Mesendoderm (in vitro differentiated cells): ENCODE measurements at regions not wholly inside any gene's neighbourhood (a gene's known extent, or its start where the extent isn't known, plus 50 kb on each side); places are given as distances from the start of the nearest gene placed in this dataset.

Experiments used
- DNase-seq: peaks from one replicate; pipeline ENCODE4 v3.0.0; 2013
- H2AK5ac ChIP-seq: 2 replicates; pipeline ENCODE4 v1.6.1; 2013; ENCODE audit warnings: low read length, inconsistent platforms
- H2BK120ac ChIP-seq: 2 replicates; pipeline ENCODE4 v1.6.1; 2013; ENCODE audit warnings: low read depth, mild to moderate bottlenecking, low read length, moderate library complexity, mixed read lengths
- H2BK15ac ChIP-seq: replicated peaks from 2 replicates; pipeline ENCODE4 v1.6.1; 2013; ENCODE audit warnings: low read depth, mild to moderate bottlenecking, moderate library complexity
- H2BK5ac ChIP-seq: 2 replicates; pipeline ENCODE4 v1.6.1; 2013; ENCODE audit warnings: low read length, inconsistent platforms
- H3K18ac ChIP-seq: 2 replicates; pipeline ENCODE4 v1.6.1; 2013; ENCODE audit warnings: mild to moderate bottlenecking, low read length, mixed read lengths
- H3K23ac ChIP-seq: one replicate; pipeline ENCODE4 v1.6.1; 2013; ENCODE audit warnings: low read length
- H3K27ac ChIP-seq: 2 replicates; pipeline ENCODE4 v1.5.1; 2013; ENCODE audit warnings: low read depth, mild to moderate bottlenecking, inconsistent platforms, low read length, moderate library complexity
- H3K27me3 ChIP-seq: 2 replicates; pipeline ENCODE4 v1.6.1; 2013; ENCODE audit warnings: low read length, control low read depth, mild to moderate bottlenecking, inconsistent platforms; ENCODE audit not compliant: insufficient read depth, poor library complexity
- H3K36me3 ChIP-seq: 2 replicates; pipeline ENCODE4 v1.6.1; 2013; ENCODE audit warnings: low read length, inconsistent platforms; ENCODE audit not compliant: control insufficient read depth, insufficient read depth
- H3K4ac ChIP-seq: one replicate; pipeline ENCODE4 v1.6.1; 2013; ENCODE audit warnings: low read depth, mild to moderate bottlenecking, low read length, moderate library complexity
- H3K4me1 ChIP-seq: 2 replicates; pipeline ENCODE4 v1.6.1; 2013; ENCODE audit warnings: low read depth, low read length, inconsistent platforms; ENCODE audit not compliant: control insufficient read depth
- H3K4me2 ChIP-seq: 2 replicates; pipeline ENCODE4 v1.6.1; 2013; ENCODE audit warnings: low read length
- H3K4me3 ChIP-seq: 2 replicates; pipeline ENCODE4 v1.5.1; 2013; ENCODE audit warnings: mild to moderate bottlenecking, low read length
- H3K56ac ChIP-seq: one replicate; pipeline ENCODE4 v1.6.1; 2013; ENCODE audit warnings: low read length
- H3K79me1 ChIP-seq: 2 replicates; pipeline ENCODE4 v1.6.1; 2013; ENCODE audit warnings: low read length, inconsistent platforms
- H3K79me2 ChIP-seq: 2 replicates; pipeline ENCODE4 v1.6.1; 2013; ENCODE audit warnings: mild to moderate bottlenecking, low read length; ENCODE audit not compliant: control insufficient read depth, insufficient read depth
- H3K9ac ChIP-seq: 2 replicates; pipeline ENCODE4 v1.6.1; 2013; ENCODE audit warnings: low read length, inconsistent platforms
- H4K5ac ChIP-seq: one replicate; pipeline ENCODE4 v1.6.1; 2013; ENCODE audit warnings: low read length
- H4K8ac ChIP-seq: one replicate; pipeline ENCODE4 v1.6.1; 2013; ENCODE audit warnings: low read depth, mild to moderate bottlenecking, control low read depth, low read length, moderate library complexity
- WGBS: extraction: QIAGEN DNeasy Blood & Tissue Kit; methylation state at CpG from one replicate; pipeline ENCODE4 v1.1.7; 2013; ENCODE audit warnings: low lambda C conversion rate, missing lambda C conversion rate; ENCODE audit not compliant: insufficient coverage; ENCODE audit errors: extremely low coverage; 5-methylcytosine and 5-hydroxymethylcytosine counted together

DNA sequence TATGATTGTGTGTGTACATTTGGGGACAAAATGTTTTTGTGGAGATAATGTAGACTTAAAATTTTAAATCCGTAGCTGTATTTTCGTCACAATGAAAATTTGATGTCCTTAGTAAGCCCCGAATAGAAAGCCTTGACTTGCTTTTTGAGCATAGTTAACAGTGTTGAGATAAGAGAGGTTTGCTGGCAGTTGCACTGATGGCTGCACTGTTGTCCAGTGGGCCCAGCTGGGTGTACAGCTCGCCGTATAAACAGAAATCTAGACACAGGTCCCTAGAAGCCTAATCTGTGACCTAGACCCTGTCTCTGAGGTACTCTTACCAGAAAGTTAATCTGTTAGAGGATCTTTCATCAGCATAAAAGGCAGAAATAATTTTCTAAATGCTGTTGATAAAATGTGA, 271.3 kb upstream of the DMRT1 start:
- Histone ChIP-seq H3K27ac (no peak overlapping the region), H3K4me2 (no peak overlapping the region), H3K18ac (no peak overlapping the region)

DNA sequence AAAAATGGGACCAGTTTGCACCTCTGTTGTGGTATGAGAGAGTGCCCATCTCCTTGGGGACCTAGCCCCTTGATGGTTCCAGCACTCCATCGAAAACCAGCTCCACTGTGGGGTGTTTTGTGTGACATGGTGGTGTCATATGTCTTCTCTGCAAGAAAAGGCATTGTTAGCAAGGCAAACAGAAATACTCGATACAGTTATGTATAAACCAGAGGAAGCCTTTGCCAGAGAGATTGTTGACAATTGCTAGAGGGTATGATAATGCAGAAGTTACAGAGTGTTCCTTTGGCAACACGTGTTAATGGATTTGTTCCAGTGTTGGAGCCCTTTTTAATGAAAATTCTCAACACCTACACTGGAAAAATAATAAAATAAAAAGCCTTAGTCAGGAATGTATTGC, 270.4 kb upstream of the DMRT1 start:
- no CpG with 5 or more reads among the region's 3 CpGs for WGBS
- Histone ChIP-seq H3K79me1 (no peaks in the 10 kb centered on the region), H3K4me2 (no peak overlapping the region), H3K4me1 (no peaks in the 10 kb centered on the region), H3K9ac (no peak overlapping the region), H4K8ac (no peak overlapping the region), H2AK5ac (no peak overlapping the region), H3K27ac (no peak overlapping the region), H4K5ac (no peak overlapping the region), H3K56ac (no peak overlapping the region), H3K27me3 (no peaks in the 10 kb centered on the region), H3K79me2 (no peaks in the 10 kb centered on the region), H3K4ac (no peak overlapping the region), H3K23ac (no peak overlapping the region), H3K4me3 (no peak overlapping the region), H3K18ac (no peak overlapping the region), H2BK5ac (no peak overlapping the region), H2BK120ac (no peak overlapping the region), H2BK15ac (no peak overlapping the region), H3K36me3 (no peaks in the 10 kb centered on the region)
- no peak for DNase-seq

More for the DNA sequence above, 271.3 kb upstream of the DMRT1 start:
- Histone ChIP-seq H2BK120ac (no peak overlapping the region), H3K56ac (no peak overlapping the region), H3K36me3 (no peaks in the 10 kb centered on the region), H3K79me2 (no peaks in the 10 kb centered on the region), H3K79me1 (no peaks in the 10 kb centered on the region), H3K27me3 (no peaks in the 10 kb centered on the region), H3K4me1 (no peaks in the 10 kb centered on the region), H4K8ac (no peak overlapping the region), H3K23ac (no peak overlapping the region), H2AK5ac (no peak overlapping the region), H3K4ac (no peak overlapping the region), H2BK5ac (no peak overlapping the region), H3K4me3 (no peak overlapping the region), H3K9ac (no peak overlapping the region), H2BK15ac (no peak overlapping the region), H4K5ac (no peak overlapping the region)
- WGBS, result no CpG with 5 or more reads among the region's 5 CpGs
- DNase-seq, result no peak

DNA sequence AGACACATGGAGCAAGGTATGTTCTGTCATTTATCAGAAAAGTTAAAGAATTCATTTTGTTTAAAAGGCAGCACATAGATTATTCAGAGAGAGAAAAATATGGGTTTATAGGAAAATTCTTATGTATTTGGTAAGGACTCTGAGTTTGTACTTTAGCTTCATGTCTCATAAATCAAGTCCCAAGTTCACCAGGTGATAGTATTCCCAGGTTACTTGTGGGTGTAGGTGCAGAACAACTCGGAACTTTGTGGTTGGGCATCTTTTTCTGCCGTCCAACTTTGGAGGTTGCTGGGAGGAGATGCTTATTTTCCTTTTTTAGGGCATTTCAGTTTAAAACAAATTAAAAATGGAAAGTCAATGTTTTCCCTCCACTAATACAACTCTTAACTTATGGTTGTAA, 269.8 kb upstream of the DMRT1 start:
- H2AK5ac ChIP-seq, result no peak overlapping the region

DNA sequence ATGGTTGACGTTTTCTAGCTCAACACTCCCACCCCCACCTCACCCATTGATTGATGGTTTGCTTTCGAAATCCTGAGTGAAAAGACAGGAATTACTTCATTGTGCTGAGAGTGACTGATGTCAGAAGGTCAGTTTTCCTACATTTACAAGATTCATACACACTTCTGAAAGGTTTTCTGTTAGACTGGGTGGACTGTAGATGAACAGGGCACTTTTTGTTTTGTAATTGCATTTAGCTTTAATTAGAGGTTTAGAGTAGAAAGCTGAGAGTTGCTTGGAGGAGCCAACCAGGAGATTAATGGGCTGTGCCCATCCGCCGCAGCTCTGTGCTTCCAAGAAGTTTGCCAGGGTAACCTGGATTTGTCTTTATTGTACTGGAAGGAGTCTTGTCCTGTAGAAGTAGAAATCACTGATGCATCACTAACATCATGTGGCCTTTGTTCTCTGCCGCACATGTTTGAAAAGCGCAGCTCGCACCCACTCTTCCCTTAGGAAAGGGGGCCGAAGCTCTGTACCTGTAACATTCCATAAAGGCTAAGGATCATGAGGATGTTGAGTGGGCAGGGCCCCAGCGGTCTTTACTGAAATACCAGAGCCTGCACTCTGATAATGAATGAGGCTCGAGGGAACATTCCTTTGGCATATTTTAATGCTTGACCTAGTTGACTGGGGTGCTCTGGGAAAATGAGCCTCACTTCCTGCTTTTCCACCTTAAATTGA, 267.6 kb upstream of the DMRT1 start:
- H4K5ac ChIP-seq, result no peak overlapping the region
- H2BK120ac ChIP-seq, result no peak overlapping the region
- H3K23ac ChIP-seq, result no peak overlapping the region
- H2BK5ac ChIP-seq, result no peak overlapping the region
- DNase-seq, result peak; percentile 83
- H3K4me3 ChIP-seq, result no peak overlapping the region
- H3K27me3 ChIP-seq, result no peaks in the 10 kb centered on the region
- H3K4me2 ChIP-seq, result no peak overlapping the region
- peak overlapping the region; percentile 8 for H2BK15ac ChIP-seq
- no peak overlapping the region for H3K4ac ChIP-seq
- H3K27ac ChIP-seq, result no peak overlapping the region
- no peak overlapping the region for H2AK5ac ChIP-seq
- no peaks in the 10 kb centered on the region for H3K4me1 ChIP-seq
- H3K18ac ChIP-seq, result peak overlapping the region; percentile 51
- no peak overlapping the region for H4K8ac ChIP-seq
- WGBS, result no CpG with 5 or more reads among the region's 10 CpGs
- H3K56ac ChIP-seq, result peak overlapping the region; percentile 62
- H3K79me2 ChIP-seq, result no peaks in the 10 kb centered on the region
- H3K9ac ChIP-seq, result peak overlapping the region; percentile 16
- H3K36me3 ChIP-seq, result no peaks in the 10 kb centered on the region
- H3K79me1 ChIP-seq, result no peaks in the 10 kb centered on the region

More for the DNA sequence above, 269.8 kb upstream of the DMRT1 start:
- Histone ChIP-seq H4K8ac (no peak overlapping the region), H4K5ac (no peak overlapping the region), H3K27ac (no peak overlapping the region), H3K79me1 (no peaks in the 10 kb centered on the region), H2BK5ac (no peak overlapping the region), H2BK15ac (no peak overlapping the region), H3K9ac (no peak overlapping the region), H2BK120ac (no peak overlapping the region), H3K4me2 (no peak overlapping the region), H3K36me3 (no peaks in the 10 kb centered on the region), H3K4me3 (no peak overlapping the region), H3K23ac (no peak overlapping the region), H3K4ac (no peak overlapping the region), H3K4me1 (no peaks in the 10 kb centered on the region), H3K56ac (no peak overlapping the region), H3K18ac (no peak overlapping the region), H3K79me2 (no peaks in the 10 kb centered on the region), H3K27me3 (no peaks in the 10 kb centered on the region)
- DNase-seq, result no peak
- no CpG with 5 or more reads among the region's 2 CpGs for WGBS

DNA sequence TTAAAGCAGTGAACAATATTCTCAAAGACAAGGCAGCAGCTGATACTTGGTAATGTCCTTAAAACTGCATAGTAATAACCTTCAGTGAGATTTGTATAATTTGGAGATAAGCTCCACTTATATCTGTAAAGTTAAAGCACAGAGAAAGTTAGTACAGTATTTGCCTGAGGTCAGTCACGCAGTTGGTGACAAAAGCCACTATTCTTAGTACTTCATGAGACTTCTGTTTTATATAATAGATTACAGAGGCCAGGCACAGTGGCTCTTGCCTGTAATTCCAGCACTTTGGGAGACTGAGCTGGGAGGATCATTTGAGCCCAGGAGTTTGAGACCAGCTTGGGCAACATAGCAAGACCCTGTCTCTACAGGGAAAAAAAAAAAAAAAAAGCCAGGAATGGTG, 266.4 kb upstream of the DMRT1 start:
- H3K27me3 ChIP-seq, result no peaks in the 10 kb centered on the region
- H3K9ac ChIP-seq, result no peak overlapping the region
- H3K79me1 ChIP-seq, result no peaks in the 10 kb centered on the region
- H3K4ac ChIP-seq, result no peak overlapping the region
- H4K8ac ChIP-seq, result no peak overlapping the region
- H2BK15ac ChIP-seq, result no peak overlapping the region
- H3K27ac ChIP-seq, result no peak overlapping the region
- no CpG with 5 or more reads among the region's 1 CpG for WGBS
- H2AK5ac ChIP-seq, result no peak overlapping the region
- no peak overlapping the region for H4K5ac ChIP-seq
- no peak overlapping the region for H2BK120ac ChIP-seq
- no peak overlapping the region for H3K4me3 ChIP-seq
- H3K4me1 ChIP-seq, result no peaks in the 10 kb centered on the region
- no peaks in the 10 kb centered on the region for H3K36me3 ChIP-seq
- no peak overlapping the region for H3K4me2 ChIP-seq
- H3K23ac ChIP-seq, result no peak overlapping the region
- no peak for DNase-seq
- H3K79me2 ChIP-seq, result no peaks in the 10 kb centered on the region
- H3K56ac ChIP-seq, result no peak overlapping the region
- H2BK5ac ChIP-seq, result no peak overlapping the region
- no peak overlapping the region for H3K18ac ChIP-seq
